ENCODE measurements at regions not wholly inside any gene's neighbourhood (a gene's known extent, or its start where the extent isn't known, plus 50 kb on each side); places are given as distances from the start of the nearest gene placed in this dataset.

GRCh38 chr17:54518706-54519105, 381.9 kb upstream of the TOM1L1 start:
- no peak for TF ChIP-seq ZNF274 (IDR thresholded peaks at IDR 0.05; ENCODE audit: low read depth, low read length)
- TF ChIP-seq YY1 (IDR thresholded peaks at IDR 0.05; ENCODE audit: insufficient read depth, insufficient read length): no peak
